Naive thymus-derived CD8-positive, alpha-beta T cell (primary cell): ENCODE measurements at regions not wholly inside any gene's neighbourhood (a gene's known extent, or its start where the extent isn't known, plus 50 kb on each side); places are given as distances from the start of the nearest gene placed in this dataset.
"Not testable (repeated sequence)": the region's sequence is repeated elsewhere in the genome, so short reads cannot be mapped to it uniquely, and the experiment has no call there.

Experiments used
- ATAC-seq, 2 donors: fragments of 150-1000 bp; cut with Tn5 transposase in 1 of 2; sonication (Bioruptor Pico), chemical (Tn5 transposase) in 1 of 2; 1 replicate in 1 of 2; 2 replicates in 1 of 2; pipeline ENCODE4 v1.10.0; 2021; ENCODE audit warnings: mild to moderate bottlenecking in 2 of 2, moderate library complexity in 2 of 2
- POLR2A ChIA-PET: fragments of 350-600 bp; sonication (Branson Sonifier 250); formaldehyde crosslinking; loops from one replicate; lab custom pipeline; 2021; ENCODE audit warnings: antibody characterized with exemption; lab: Charles Lee
- DNase-seq, 10 donors: peaks; one replicate each; pipeline versions ENCODE4 v3.0.0 to v3.0.0-alpha.2; 2020 to 2022
- H3K27ac Mint-ChIP-seq, 10 donors: one replicate each; pipeline ENCODE4 v1.8.0; 2020 to 2022; ENCODE audit warnings: mild to moderate bottlenecking in 10 of 10, mixed read lengths in 10 of 10, moderate library complexity in 4 of 10, inconsistent platforms in 1 of 10
- H3K27me3 Mint-ChIP-seq, 5 donors: one replicate each; pipeline ENCODE4 v1.8.0; 2021 to 2022; ENCODE audit warnings: mixed read lengths in 5 of 5
- H3K36me3 Mint-ChIP-seq, 3 donors: one replicate each; pipeline ENCODE4 v1.8.0; 2020 to 2022; ENCODE audit warnings: mixed read lengths in 3 of 3, mild to moderate bottlenecking in 2 of 3, inconsistent platforms in 1 of 3
- H3K4me1 Mint-ChIP-seq, 4 donors: one replicate each; pipeline ENCODE4 v1.8.0; 2021 to 2022; ENCODE audit warnings: mixed read lengths in 4 of 4
- H3K4me3 Mint-ChIP-seq, 10 donors: one replicate each; pipeline ENCODE4 v1.8.0; 2020 to 2022; ENCODE audit warnings: mild to moderate bottlenecking in 10 of 10, mixed read lengths in 10 of 10, moderate library complexity in 6 of 10, inconsistent platforms in 1 of 10
- H3K9me3 Mint-ChIP-seq, 9 donors: one replicate each; pipeline ENCODE4 v1.8.0; 2020 to 2022; ENCODE audit warnings: mixed read lengths in 9 of 9, mild to moderate bottlenecking in 3 of 9, inconsistent platforms in 1 of 9, moderate library complexity in 1 of 9

DNA sequence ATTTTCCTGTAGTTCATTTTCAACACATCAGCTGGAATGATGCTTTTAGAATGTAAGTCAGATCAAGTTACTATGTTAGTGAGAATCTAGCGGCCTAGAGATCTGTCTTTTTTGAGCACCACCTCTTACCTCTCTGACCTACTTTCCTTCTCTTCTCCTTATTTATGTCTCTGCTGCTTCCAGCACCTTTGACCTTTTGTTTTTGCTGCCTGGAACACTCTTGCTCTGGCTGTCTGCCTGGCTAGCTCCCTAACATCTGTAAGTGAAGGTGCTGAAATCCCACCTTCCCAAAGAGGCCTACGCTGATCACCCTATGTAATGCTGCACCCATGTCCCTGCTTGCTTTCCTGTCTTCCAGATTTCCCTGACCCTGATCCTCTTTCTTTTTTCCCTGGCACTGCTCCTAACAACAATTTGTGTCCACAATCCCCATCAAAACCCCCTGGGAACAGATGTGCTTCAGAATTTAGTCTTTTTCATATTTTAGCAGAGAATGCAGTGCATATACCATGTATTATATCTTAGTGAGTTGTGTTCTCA is 87.8 kb downstream of the RFPL4B start:
- ATAC-seq, result no peak
- Mint-ChIP-seq H3K9me3 (no peaks in the 10 kb centered on the region), H3K4me3 (no peak overlapping the region), H3K27ac (no peak overlapping the region), H3K4me1 (no peaks in the 10 kb centered on the region), H3K36me3 (no peaks in the 10 kb centered on the region), H3K27me3 (peaks cover 0 to 2% (median 0%) of the 10 kb centered on the region in 5 donors)
- POLR2A ChIA-PET, result no interaction called here
- DNase-seq, result no peak

DNA sequence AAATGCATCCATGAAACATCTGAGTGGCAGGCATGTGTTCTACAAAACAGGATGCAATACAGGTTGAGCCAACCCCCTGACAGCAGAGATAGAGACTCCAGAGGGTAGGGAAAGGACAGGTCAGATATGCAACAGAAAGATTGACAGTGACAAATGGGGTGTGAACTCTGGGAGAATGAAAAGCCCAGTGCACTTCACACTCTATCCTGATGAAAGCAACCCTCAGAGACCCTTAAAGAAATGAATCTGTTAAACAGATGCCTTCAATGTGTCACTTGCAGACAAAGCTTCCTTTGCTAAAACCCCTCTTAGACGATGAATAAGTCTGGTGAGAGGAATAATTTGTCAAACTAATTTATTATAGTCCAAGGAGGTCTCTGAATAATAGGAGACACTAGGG is 89.9 kb downstream of the RFPL4B start:
- ATAC-seq, result no peak
- no peaks in the 10 kb centered on the region for H3K4me1 Mint-ChIP-seq

DNA sequence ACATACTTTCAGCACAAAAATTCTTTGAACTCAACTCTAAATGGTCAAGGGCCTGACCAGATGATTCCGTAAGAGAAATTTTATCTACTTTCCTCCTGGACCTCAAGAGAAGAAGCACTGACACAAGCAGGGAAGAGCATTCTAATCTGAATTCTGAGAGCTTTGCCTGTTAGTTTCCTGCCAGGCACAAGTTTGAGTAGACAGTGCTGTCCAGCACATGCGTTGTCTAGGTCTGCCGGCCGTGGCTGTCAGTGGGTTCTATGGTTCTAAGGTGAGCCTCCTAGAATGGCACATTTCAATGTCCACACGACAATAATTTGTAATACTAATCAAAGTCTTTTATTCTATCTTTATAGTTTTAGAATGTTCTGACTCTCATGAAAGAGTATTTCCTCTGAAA is 91.9 kb downstream of the RFPL4B start:
- no peaks in the 10 kb centered on the region for H3K9me3 Mint-ChIP-seq
- no peak overlapping the region for H3K4me3 Mint-ChIP-seq
- POLR2A ChIA-PET, result no interaction called here
- no peaks in the 10 kb centered on the region for H3K36me3 Mint-ChIP-seq
- no peak overlapping the region for H3K27ac Mint-ChIP-seq
- peaks cover 0 to 4% (median 0%) of the 10 kb centered on the region in 5 donors for H3K27me3 Mint-ChIP-seq
- ATAC-seq (no peak), DNase-seq (no peak)
- H3K4me1 Mint-ChIP-seq, result no peaks in the 10 kb centered on the region

More for the DNA sequence above, 89.9 kb downstream of the RFPL4B start:
- Mint-ChIP-seq H3K27me3 (peaks cover 0 to 4% (median 0%) of the 10 kb centered on the region in 5 donors), H3K9me3 (no peaks in the 10 kb centered on the region), H3K4me3 (no peak overlapping the region), H3K36me3 (no peaks in the 10 kb centered on the region), H3K27ac (no peak overlapping the region)
- no peak for DNase-seq
- POLR2A ChIA-PET, result no interaction called here

DNA sequence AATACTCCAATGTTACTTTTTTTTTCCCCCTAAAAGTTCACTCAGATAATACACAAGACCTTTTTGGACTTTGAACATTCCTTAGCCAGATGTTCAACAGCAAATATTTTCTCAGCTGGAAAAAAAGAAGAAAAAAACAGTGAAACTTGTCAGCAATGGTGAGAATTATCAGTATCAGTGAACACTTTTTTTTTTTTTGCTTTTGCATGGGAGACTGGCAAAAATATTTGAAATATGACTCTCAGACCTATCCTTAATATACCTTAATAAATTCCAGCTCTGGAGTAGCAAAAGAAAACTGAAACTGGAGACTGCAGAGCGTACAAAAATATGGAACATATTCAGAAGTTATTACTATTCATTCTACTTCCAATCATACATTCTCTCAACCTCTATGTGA is 92.3 kb downstream of the RFPL4B start:
- POLR2A ChIA-PET, result no interaction called here

DNA sequence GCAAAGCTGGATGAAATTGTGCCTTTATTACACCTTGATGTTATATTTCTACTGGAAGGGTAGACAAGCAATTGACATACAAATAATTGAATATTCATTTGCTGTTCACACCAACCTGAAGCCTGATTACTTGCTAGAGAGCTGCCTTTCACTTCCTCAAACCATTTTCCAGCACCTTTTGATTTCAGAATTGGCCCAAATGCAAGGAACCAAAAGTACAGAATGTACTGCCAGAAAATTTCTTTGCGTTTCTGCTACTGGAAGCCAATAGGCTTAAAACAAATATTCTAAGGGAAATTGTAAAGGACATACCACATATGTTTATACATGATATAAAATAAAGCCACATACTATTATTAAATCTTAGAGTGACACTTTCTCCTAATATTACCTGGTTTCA is 94.5 kb downstream of the RFPL4B start:
- POLR2A ChIA-PET, result no interaction called here
- ATAC-seq, result no peak
- Mint-ChIP-seq H3K4me3 (no peak overlapping the region), H3K27me3 (peaks cover 0 to 4% (median 0%) of the 10 kb centered on the region in 5 donors), H3K36me3 (no peaks in the 10 kb centered on the region), H3K9me3 (no peaks in the 10 kb centered on the region), H3K4me1 (no peaks in the 10 kb centered on the region), H3K27ac (no peak overlapping the region)
- DNase-seq, result no peak

More for the DNA sequence above, 92.3 kb downstream of the RFPL4B start:
- Mint-ChIP-seq H3K4me1 (no peaks in the 10 kb centered on the region), H3K9me3 (no peaks in the 10 kb centered on the region), H3K4me3 (no peak overlapping the region), H3K27me3 (peaks cover 0 to 4% (median 0%) of the 10 kb centered on the region in 5 donors), H3K36me3 (no peaks in the 10 kb centered on the region), H3K27ac (no peak overlapping the region)
- no peak for DNase-seq
- ATAC-seq, result no peak

DNA sequence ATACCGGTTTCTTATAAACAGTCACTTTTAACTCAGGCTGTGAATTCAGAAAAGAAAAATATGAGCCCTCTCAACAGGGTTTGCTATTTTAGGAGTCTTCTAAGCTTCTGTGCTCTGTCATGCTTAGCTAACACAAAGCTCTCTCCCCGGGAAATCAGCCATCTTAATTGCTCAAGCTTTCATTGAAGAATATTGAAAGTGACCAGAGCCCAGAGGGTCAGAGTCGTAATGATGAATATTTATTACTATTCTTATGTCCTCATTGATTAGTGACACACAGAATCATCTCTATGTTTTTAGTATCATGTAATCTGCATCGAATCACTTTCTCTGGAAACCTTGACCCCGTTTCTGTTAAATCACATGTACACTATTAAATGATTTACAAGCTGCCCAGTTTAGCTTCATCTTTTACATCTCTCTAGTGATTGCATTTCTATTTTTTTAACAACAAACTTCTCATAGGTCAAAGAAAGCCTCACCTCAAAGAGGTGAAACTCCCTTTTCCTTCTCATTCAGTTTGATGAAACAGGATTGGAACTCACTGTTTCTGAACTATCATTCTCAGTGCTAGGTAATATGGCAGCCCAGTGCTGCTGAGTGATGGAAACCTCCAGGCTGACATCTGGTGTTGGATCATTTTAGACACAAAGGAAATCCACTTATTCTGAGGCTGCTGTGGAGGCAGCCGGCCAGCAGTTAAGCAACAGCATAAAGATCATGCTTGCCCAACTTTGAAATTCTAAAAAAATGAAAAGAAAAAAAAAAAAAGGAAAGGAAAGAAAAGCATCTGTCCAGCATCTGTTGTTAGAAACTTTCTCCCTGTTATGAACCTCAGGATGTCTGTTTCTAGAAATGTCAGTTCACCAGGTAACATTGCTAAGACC is 96.3 kb downstream of the RFPL4B start:
- ATAC-seq, result no peak
- POLR2A ChIA-PET, result no interaction called here
- Mint-ChIP-seq H3K9me3 (no peaks in the 10 kb centered on the region), H3K36me3 (no peaks in the 10 kb centered on the region), H3K27ac (no peak overlapping the region), H3K27me3 (peaks cover 0 to 2% (median 0%) of the 10 kb centered on the region in 5 donors), H3K4me1 (no peaks in the 10 kb centered on the region), H3K4me3 (no peak overlapping the region)
- no peak for DNase-seq

DNA sequence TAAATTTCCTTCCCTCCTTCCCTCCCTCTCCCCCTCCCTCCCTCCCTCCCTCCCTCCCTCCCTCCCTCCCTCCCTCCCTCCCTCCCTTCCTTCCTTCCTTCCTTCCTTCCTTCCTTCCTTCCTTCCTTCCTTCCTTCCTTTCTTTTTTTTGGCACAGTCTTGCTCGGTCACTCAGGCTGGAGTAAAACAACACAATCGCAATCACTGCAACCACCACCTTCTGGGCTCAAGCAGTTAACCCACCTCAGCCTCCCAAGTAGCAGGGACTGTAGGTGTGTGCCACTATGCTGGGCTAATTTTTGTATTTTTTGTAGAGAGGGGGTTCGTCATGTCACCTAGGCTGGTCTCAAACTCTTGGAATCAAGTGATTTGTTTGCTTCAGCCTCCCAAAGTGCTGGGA is 101.7 kb downstream of the RFPL4B start:
- H3K27ac Mint-ChIP-seq, ATAC-seq, DNase-seq, H3K36me3 Mint-ChIP-seq, H3K4me1 Mint-ChIP-seq, H3K27me3 Mint-ChIP-seq, POLR2A ChIA-PET, H3K4me3 Mint-ChIP-seq: not testable (repeated sequence)
- H3K9me3 Mint-ChIP-seq, result peaks cover 0 to 23% (median 11%) of the 10 kb centered on the region in 9 donors

DNA sequence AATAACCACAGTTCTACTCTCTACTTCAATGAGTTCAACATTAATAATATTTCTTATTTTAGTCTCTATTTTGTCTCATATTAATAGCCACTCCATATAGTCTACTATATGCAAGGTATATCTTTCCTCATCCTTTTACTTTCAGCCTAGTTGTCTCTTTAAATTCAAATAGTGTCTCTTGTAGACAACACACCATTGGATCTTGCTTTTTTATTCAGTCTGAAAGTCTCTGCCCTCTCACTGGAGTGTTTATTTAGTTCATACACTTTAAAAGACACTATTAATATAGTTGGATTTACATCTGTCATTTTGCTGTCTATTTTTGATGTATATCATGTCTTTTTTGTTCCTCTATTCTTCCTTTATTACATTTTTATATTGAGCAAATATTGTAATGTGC is 103.5 kb downstream of the RFPL4B start:
- no peaks in the 10 kb centered on the region for H3K4me1 Mint-ChIP-seq
- no peak overlapping the region for H3K4me3 Mint-ChIP-seq
- peaks cover 0 to 2% (median 0%) of the 10 kb centered on the region in 5 donors for H3K27me3 Mint-ChIP-seq
- DNase-seq, result no peak
- no peak overlapping the region for H3K27ac Mint-ChIP-seq
- POLR2A ChIA-PET, result no interaction called here
- H3K9me3 Mint-ChIP-seq, result peaks cover 0 to 23% (median 11%) of the 10 kb centered on the region in 9 donors
- H3K36me3 Mint-ChIP-seq, result peaks cover 0 to 5% (median 0%) of the 10 kb centered on the region in 3 donors
- ATAC-seq, result no peak

DNA sequence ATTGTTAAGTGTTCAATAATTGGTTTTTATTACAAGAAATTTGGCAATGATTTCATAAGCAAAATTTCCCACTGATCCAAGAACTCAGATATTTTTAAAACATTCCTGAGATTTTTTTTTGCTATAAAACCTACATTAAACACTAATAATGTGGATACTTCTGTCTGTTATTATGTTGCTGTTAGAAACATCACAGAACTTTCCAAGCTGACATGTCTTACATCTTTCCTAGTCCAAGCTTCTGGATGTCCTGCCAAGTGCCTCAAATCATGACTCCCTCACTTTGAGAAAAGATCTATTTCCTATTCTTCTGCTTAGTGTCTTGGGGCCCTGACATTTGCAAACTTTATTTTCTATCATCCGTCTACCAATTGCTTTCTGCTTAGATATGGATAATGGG is 110.8 kb downstream of the RFPL4B start:
- POLR2A ChIA-PET, result no interaction called here

DNA sequence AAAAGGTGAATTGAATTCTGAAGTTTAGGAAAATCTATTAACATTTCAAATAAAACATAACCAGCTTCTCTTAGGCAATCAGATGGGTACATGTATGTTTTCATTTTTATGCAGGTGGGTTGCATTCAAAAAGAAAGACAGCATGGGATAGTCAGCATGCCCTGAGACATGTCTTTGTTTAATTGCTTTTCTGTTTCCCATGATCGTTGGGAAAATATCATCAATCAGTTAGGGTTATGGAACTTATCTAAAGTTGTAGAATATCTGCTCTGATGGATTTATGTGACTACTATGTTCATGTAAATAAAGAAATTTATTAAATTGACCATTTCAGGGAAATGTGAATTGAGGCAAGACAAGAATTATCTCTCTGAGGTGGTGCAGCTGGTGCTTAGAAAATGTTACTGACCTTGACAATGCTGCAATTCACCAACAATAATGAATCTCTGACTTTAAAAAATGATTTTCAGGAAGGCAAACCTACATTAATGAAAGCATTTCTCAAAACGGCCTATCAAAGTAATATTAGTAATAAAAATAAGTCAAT is 112.7 kb downstream of the RFPL4B start:
- POLR2A ChIA-PET, result no interaction called here
- Mint-ChIP-seq H3K27me3 (peaks cover 0 to 17% (median 5%) of the 10 kb centered on the region in 5 donors), H3K36me3 (no peaks in the 10 kb centered on the region), H3K4me1 (no peaks in the 10 kb centered on the region), H3K27ac (no peak overlapping the region), H3K9me3 (peaks cover 0 to 4% (median 0%) of the 10 kb centered on the region in 9 donors), H3K4me3 (no peak overlapping the region)
- DNase-seq (no peak), ATAC-seq (no peak)

More for the DNA sequence above, 110.8 kb downstream of the RFPL4B start:
- Mint-ChIP-seq H3K4me3 (no peak overlapping the region), H3K4me1 (no peaks in the 10 kb centered on the region), H3K27ac (no peak overlapping the region), H3K9me3 (peaks cover 0 to under 1% (median 0%) of the 10 kb centered on the region in 9 donors), H3K36me3 (no peaks in the 10 kb centered on the region), H3K27me3 (peaks cover 0 to 17% (median 5%) of the 10 kb centered on the region in 5 donors)
- ATAC-seq (no peak), DNase-seq (no peak)

DNA sequence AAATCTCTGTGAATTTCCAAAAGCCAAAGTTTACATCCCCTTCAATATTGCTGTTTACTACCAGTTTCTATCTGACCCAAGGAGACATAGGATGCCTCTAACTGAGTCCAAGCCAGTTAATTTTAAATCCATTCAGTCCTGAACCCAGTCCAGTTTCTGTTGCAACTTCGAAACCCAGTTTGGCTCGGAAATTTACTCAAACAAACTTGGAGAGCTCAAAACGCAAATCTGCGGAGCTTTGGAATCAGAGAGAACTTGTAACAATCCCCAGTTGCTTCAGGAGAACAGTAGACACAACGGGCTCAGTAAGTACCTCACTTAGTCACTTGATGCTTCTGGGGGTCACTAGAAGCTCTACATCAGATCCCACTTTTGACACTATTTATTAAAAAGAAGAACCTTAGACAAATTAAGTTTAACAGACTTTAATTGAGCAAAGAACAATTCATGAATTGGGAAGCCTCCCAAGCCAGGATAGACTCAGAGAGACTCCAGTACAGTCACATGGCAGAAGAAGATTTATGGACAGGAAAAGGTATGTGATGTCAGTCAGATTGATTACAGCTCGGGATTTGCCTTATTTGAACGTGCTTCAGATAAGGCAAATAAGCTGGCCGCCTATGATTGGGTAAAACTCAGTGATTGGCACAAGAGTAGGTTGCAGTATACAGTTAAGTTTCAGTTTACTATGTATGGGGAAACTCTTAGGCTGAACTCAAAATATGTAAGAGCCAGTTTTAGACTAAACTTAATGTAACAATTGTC is 118.0 kb downstream of the RFPL4B start:
- Mint-ChIP-seq H3K4me3 (no peak overlapping the region), H3K27ac (no peak overlapping the region), H3K9me3 (peaks cover 0 to 5% (median 0%) of the 10 kb centered on the region in 9 donors), H3K27me3 (no peaks in the 10 kb centered on the region), H3K4me1 (no peaks in the 10 kb centered on the region), H3K36me3 (no peaks in the 10 kb centered on the region)
- DNase-seq (no peak), ATAC-seq (no peak)
- POLR2A ChIA-PET, result no interaction called here

DNA sequence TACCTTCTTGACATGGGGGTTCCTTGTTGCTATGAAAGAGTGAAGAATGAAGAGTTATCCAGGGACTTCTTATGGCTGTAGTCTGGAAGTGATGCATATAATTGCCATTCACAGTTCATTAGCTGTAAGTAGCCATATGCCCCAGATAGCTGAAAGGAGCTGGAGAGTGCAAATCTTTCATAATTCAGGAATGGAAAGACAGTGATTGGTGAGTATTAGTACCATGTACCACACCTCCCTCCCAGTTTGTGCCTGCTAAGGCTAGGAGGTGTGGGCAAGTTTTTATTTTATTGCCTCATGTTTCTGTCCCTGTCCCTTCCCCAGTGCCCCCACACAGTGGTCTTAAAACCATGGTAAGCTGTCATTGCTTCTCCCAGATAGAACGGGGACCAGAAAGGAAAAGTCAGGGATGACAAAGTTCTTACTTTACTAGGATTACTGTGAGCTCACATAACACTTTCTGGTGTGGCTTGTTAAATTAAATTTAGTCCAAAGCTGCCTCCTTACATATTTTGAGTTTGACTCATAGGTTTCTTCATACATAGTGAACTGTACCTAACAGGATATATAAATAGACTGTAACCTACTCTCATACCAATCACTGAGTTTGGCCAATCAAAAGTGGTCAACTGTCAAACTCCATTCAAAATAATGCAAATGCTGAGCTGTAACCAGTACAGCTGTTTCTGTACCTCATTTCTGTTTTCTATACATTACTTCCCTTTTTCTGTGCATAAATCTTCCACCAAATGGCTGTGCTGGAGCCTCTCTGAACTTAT is 119.4 kb downstream of the RFPL4B start:
- no peaks in the 10 kb centered on the region for H3K36me3 Mint-ChIP-seq
- no peak overlapping the region for H3K27ac Mint-ChIP-seq
- H3K27me3 Mint-ChIP-seq, result no peaks in the 10 kb centered on the region
- DNase-seq (no peak), ATAC-seq (no peak)
- peaks cover 0 to 5% (median 0%) of the 10 kb centered on the region in 9 donors for H3K9me3 Mint-ChIP-seq
- H3K4me3 Mint-ChIP-seq, result no peak overlapping the region
- no peaks in the 10 kb centered on the region for H3K4me1 Mint-ChIP-seq
- POLR2A ChIA-PET, result no interaction called here
